ENCODE measurements at regions not wholly inside any gene's neighbourhood (a gene's known extent, or its start where the extent isn't known, plus 50 kb on each side); places are given as distances from the start of the nearest gene placed in this dataset.

DNA sequence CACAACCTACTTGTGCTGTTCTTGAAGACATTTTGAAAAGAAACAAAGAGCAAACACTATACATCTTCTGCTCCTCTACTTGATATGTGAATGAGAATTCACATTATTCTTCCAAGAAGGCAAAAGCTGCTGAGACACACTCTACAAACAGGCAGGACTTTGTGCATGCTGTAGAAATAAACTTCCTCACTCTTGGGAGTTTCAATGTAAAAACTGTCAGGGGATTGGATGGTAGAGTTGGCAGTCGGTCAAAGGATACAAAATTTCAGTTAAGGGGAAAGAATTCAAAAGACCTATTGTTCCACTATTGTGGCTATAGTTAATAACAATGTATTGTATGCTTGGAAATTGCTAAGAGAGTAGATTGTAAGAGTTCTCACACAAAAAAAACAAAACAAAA, 196.3 kb downstream of the MC4R start:
- Histone ChIP-seq H3K4me3 (ENCODE audit: low read depth, low read length, poor library complexity, severe bottlenecking) (no peak overlapping the region), H3K27ac (ENCODE audit: low read depth, low read length, poor library complexity, severe bottlenecking) (no peak overlapping the region), H3K9me3 (ENCODE audit: low read depth, low read length, poor library complexity, severe bottlenecking) (no peaks in the 10 kb centered on the region), H3K4me1 (ENCODE audit: insufficient read depth, low read length, poor library complexity, severe bottlenecking) (no peaks in the 10 kb centered on the region), H3K36me3 (ENCODE audit: insufficient read depth, low read length, poor library complexity, severe bottlenecking) (no peaks in the 10 kb centered on the region), H3K27me3 (replicated peaks; ENCODE audit: insufficient read depth, low read depth, low read length, poor library complexity) (peaks cover 37% of the 10 kb centered on the region)
- CTCF ChIA-PET = no interaction called here
- no peak for DNase-seq (ENCODE audit: low spot score)
- no TSS peak for BruUV-seq (replicated peaks)
- POLR2A ChIA-PET (ENCODE audit: low non-redundant PET) = no interaction called here
- TF ChIP-seq CTCF (conservative IDR thresholded peaks at IDR 0.05; ENCODE audit: low read depth, low read length) (no peak), EZH2 (IDR thresholded peaks at IDR 0.05; ENCODE audit: borderline replicate concordance, low read depth, low read length, poor library complexity, severe bottlenecking) (no peak)
- intact Hi-C loops (cut with micrococcal nuclease; ENCODE audit: unreplicated experiment) = no loop called here

GRCh38 chr18:60174832-60175231, 197.7 kb downstream of the MC4R start:
- no peak for DNase-seq (ENCODE audit: low spot score)
- Histone ChIP-seq H3K9me3 (ENCODE audit: low read depth, low read length, poor library complexity, severe bottlenecking) (no peaks in the 10 kb centered on the region), H3K27ac (ENCODE audit: low read depth, low read length, poor library complexity, severe bottlenecking) (no peak overlapping the region), H3K4me3 (ENCODE audit: low read depth, low read length, poor library complexity, severe bottlenecking) (no peak overlapping the region), H3K36me3 (ENCODE audit: insufficient read depth, low read length, poor library complexity, severe bottlenecking) (no peaks in the 10 kb centered on the region), H3K27me3 (replicated peaks; ENCODE audit: insufficient read depth, low read depth, low read length, poor library complexity) (peaks cover 36% of the 10 kb centered on the region), H3K4me1 (ENCODE audit: insufficient read depth, low read length, poor library complexity, severe bottlenecking) (no peaks in the 10 kb centered on the region)
- no TSS peak for BruUV-seq (replicated peaks)
- ChIA-PET POLR2A (ENCODE audit: low non-redundant PET) (no interaction called here), CTCF (no interaction called here)
- intact Hi-C loops (cut with micrococcal nuclease; ENCODE audit: unreplicated experiment) = no loop called here
- TF ChIP-seq EZH2 (IDR thresholded peaks at IDR 0.05; ENCODE audit: borderline replicate concordance, low read depth, low read length, poor library complexity, severe bottlenecking) (no peak), CTCF (conservative IDR thresholded peaks at IDR 0.05; ENCODE audit: low read depth, low read length) (no peak)

- Histone ChIP-seq H3K36me3 (ENCODE audit: insufficient read depth, low read length, poor library complexity, severe bottlenecking) (no peaks in the 10 kb centered on the region), H3K4me3 (ENCODE audit: low read depth, low read length, poor library complexity, severe bottlenecking) (no peak overlapping the region), H3K27me3 (replicated peaks; ENCODE audit: insufficient read depth, low read depth, low read length, poor library complexity) (peaks cover 29% of the 10 kb centered on the region), H3K9me3 (ENCODE audit: low read depth, low read length, poor library complexity, severe bottlenecking) (no peaks in the 10 kb centered on the region), H3K4me1 (ENCODE audit: insufficient read depth, low read length, poor library complexity, severe bottlenecking) (no peaks in the 10 kb centered on the region), H3K27ac (ENCODE audit: low read depth, low read length, poor library complexity, severe bottlenecking) (no peak overlapping the region)
- intact Hi-C loops (cut with micrococcal nuclease; ENCODE audit: unreplicated experiment) = no loop called here
- ChIA-PET POLR2A (ENCODE audit: low non-redundant PET) (no interaction called here), CTCF (no interaction called here)
- TF ChIP-seq EZH2 (IDR thresholded peaks at IDR 0.05; ENCODE audit: borderline replicate concordance, low read depth, low read length, poor library complexity, severe bottlenecking) (no peak), CTCF (conservative IDR thresholded peaks at IDR 0.05; ENCODE audit: low read depth, low read length) (no peak)
- DNase-seq (ENCODE audit: low spot score) = no peak
- no TSS peak for BruUV-seq (replicated peaks)
Observed at GRCh38 chr18:60172030-60172429, 200.5 kb downstream of the MC4R start.

All from A673 (cell line).